PFSK-1 (cell line): ENCODE measurements at regions not wholly inside any gene's neighbourhood (a gene's known extent, or its start where the extent isn't known, plus 50 kb on each side); places are given as distances from the start of the nearest gene placed in this dataset.

Source experiments
- FOXP2 ChIP-seq: optimal IDR thresholded peaks from 2 replicates; pipeline ENCODE3; 2011; ENCODE audit warnings: borderline replicate concordance, control low read depth, inconsistent platforms; ENCODE audit not compliant: insufficient read depth; ENCODE audit errors: extremely low read length, extremely low read depth
- POLR2AphosphoS5 ChIP-seq: IDR thresholded peaks from 2 replicates; pipeline ENCODE4 v1.6.1; 2012; ENCODE audit warnings: low read depth, mild to moderate bottlenecking, control low read depth, low read length, moderate library complexity
- SIN3A ChIP-seq: IDR thresholded peaks from 2 replicates; pipeline ENCODE4 v1.6.1; 2012; ENCODE audit warnings: mild to moderate bottlenecking, low read length, moderate library complexity, borderline replicate concordance; ENCODE audit not compliant: insufficient read depth
- TAF1 ChIP-seq: IDR thresholded peaks from 2 replicates; pipeline ENCODE4 v1.6.1; 2012; ENCODE audit warnings: low read length, control low read depth, borderline replicate concordance; ENCODE audit not compliant: insufficient read depth
- TF ChIP-seq, protein P1 (sequence below), 2 experiments: IDR thresholded peaks; 2 replicates each; pipeline versions ENCODE4 v1.6.1 to v1.8.0; 2011 to 2012; ENCODE audit warnings: low read depth in 2 of 2, low read length in 2 of 2, control low read depth in 1 of 2, inconsistent platforms in 1 of 2, mild to moderate bottlenecking in 1 of 2, moderate library complexity in 1 of 2; ENCODE audit not compliant: insufficient read depth in 1 of 2

DNA sequence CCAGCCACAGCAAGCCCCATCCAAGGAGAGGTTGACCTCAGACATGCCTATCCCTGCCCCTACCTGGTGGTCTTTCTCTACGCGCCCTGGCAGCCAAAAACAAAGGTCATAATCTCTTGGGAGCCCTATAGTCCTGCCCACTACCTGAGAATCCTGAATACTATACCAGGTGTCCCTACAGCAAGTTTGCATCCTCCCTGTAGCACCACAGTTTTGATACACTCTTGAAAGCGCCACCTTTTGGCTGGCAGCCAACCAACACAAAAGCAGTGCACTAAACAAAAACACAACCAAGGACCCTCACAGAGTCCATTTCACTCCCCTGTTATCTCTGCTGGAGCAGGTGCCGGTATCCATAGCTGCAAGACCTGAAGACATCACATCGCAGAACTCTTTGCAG lies 523.8 kb upstream of the CPEB2 start:
- TF ChIP-seq FOXP2 (no peak), TAF1 (no peak), SIN3A (no peak), POLR2AphosphoS5 (no peak)
- TF ChIP-seq, protein P1, sequence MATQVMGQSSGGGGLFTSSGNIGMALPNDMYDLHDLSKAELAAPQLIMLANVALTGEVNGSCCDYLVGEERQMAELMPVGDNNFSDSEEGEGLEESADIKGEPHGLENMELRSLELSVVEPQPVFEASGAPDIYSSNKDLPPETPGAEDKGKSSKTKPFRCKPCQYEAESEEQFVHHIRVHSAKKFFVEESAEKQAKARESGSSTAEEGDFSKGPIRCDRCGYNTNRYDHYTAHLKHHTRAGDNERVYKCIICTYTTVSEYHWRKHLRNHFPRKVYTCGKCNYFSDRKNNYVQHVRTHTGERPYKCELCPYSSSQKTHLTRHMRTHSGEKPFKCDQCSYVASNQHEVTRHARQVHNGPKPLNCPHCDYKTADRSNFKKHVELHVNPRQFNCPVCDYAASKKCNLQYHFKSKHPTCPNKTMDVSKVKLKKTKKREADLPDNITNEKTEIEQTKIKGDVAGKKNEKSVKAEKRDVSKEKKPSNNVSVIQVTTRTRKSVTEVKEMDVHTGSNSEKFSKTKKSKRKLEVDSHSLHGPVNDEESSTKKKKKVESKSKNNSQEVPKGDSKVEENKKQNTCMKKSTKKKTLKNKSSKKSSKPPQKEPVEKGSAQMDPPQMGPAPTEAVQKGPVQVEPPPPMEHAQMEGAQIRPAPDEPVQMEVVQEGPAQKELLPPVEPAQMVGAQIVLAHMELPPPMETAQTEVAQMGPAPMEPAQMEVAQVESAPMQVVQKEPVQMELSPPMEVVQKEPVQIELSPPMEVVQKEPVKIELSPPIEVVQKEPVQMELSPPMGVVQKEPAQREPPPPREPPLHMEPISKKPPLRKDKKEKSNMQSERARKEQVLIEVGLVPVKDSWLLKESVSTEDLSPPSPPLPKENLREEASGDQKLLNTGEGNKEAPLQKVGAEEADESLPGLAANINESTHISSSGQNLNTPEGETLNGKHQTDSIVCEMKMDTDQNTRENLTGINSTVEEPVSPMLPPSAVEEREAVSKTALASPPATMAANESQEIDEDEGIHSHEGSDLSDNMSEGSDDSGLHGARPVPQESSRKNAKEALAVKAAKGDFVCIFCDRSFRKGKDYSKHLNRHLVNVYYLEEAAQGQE (IDR thresholded peaks at IDR 0.05; ENCODE audit: insufficient read depth in 1 of 2, low read depth in 2 of 2, low read length in 2 of 2): no peak

DNA sequence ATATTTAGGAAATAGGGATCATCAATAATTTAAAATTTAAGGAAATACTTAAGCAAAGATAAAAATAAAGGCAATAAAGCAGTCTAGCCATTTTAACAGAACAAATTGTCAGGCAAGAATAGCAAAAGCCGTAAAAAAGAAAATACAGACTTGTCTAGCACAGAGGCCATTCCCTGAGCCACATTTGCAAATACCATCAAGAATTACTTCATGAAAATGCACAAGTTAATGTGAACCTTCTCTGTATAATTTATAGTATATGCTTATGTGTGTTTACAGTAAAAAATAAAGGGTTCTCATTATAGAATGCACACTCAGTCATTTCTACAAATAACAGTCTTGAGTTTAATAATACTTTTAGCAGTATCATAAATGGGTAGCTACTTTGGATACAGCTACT lies 505.9 kb upstream of the CPEB2 start:
- TF ChIP-seq SIN3A: no peak
- TF ChIP-seq, protein P1 (IDR thresholded peaks at IDR 0.05; ENCODE audit: insufficient read depth in 1 of 2, low read depth in 2 of 2, low read length in 2 of 2): no peak
- TF ChIP-seq POLR2AphosphoS5: no peak
- no peak for TF ChIP-seq TAF1
- TF ChIP-seq FOXP2: no peak

DNA sequence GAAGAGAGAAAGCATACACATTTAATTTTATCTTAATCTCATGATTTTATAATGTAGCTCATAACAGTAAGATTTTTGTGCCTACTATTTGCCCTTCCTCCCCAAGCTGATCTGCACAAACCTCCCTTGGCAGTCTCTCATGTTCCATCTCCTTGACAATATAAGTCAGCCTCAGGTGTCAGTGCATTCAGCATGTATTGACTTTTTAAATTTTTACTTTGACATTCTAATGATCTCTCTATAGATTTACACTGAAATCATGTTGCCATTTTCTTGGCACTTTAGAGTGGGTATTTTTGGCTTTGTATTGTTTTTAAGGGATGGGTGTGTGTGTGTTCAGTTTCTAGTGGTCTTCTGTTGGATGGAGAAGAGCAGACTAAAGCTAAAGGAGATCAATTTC lies 505.3 kb upstream of the CPEB2 start:
- TF ChIP-seq SIN3A: no peak
- no peak for TF ChIP-seq FOXP2
- TF ChIP-seq, protein P1 (IDR thresholded peaks at IDR 0.05; ENCODE audit: insufficient read depth in 1 of 2, low read depth in 2 of 2, low read length in 2 of 2): no peak
- no peak for TF ChIP-seq POLR2AphosphoS5
- no peak for TF ChIP-seq TAF1

DNA sequence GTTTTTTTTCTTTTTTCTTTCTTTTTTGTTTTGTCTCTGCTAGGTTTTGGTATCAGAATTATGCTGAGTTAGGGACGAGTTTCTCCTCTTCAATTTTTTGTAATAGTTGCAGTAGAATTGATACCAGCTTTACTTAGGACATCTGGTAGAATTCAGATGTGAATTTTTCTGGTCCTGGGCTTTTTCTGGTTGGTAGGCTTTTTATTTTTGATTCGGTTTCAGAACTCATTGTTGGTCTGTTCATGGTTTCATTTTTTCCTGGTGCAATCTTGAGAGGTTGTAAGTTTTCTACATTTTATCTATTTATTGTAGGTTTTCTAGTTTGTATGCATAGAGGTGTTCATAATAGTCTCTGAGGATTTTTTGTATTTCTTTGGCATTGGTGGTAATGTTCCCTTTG lies 498.1 kb upstream of the CPEB2 start:
- TF ChIP-seq FOXP2: no peak
- no peak for TF ChIP-seq TAF1
- TF ChIP-seq SIN3A: no peak
- TF ChIP-seq POLR2AphosphoS5: no peak
- TF ChIP-seq, protein P1 (IDR thresholded peaks at IDR 0.05; ENCODE audit: insufficient read depth in 1 of 2, low read depth in 2 of 2, low read length in 2 of 2): no peak

DNA sequence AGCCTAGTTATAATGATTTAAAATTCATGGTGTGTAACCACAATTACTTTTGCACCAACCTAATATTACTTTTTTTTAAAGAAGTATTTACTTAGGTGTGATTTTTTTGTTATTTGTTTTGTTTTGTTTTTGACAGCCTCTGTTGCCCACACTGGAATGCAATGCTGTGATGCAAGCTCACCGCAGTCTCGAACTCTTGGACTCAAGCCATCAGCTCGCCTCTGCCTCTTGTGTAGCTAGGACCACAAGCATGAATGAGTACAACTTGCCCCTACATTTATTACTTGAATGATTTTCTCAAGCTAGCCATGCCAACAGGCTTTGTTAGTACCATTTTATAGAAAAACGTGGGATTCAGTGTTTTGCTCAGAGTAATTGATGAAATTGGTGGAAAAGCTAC lies 488.8 kb upstream of the CPEB2 start:
- no peak for TF ChIP-seq FOXP2
- TF ChIP-seq POLR2AphosphoS5: no peak
- no peak for TF ChIP-seq SIN3A
- TF ChIP-seq, protein P1 (IDR thresholded peaks at IDR 0.05; ENCODE audit: insufficient read depth in 1 of 2, low read depth in 2 of 2, low read length in 2 of 2): no peak
- no peak for TF ChIP-seq TAF1
